GM21737 (cell line): ENCODE measurements at regions not wholly inside any gene's neighbourhood (a gene's known extent, or its start where the extent isn't known, plus 50 kb on each side); places are given as distances from the start of the nearest gene placed in this dataset.
"Not testable (repeated sequence)": the region's sequence is repeated elsewhere in the genome, so short reads cannot be mapped to it uniquely, and the experiment has no call there.

Experiments used
- ATAC-seq: cut with Tn5 transposase; IDR thresholded peaks from one replicate; pipeline ENCODE4 v1.9.1; 2021; ENCODE audit warnings: mild to moderate bottlenecking, moderate library complexity; ENCODE audit not compliant: unreplicated experiment

GRCh38 chr2:144937910-144938709 lies 418.2 kb upstream of the ZEB2 start:
- no peak for ATAC-seq

GRCh38 chr2:144937066-144937465 lies 417.1 kb upstream of the ZEB2 start:
- no peak for ATAC-seq

DNA sequence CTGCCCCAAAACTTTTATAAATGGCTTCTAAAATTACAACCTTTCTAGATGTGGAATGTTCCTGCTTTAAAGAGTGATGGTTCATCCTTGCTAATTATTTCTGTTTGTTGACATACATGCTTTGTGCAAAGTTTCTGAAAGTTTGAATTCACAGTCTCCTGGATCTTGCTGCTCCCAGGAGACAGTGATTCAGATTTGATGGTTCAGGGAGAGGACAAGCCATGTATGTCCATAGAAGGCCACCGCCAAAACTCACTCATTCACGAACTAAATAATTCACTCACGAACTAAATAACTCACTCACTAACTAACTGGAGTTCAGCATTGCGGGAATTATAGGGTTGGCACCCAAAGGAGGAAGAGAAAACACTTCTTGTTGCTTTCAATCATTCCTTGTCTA lies 416.5 kb upstream of the ZEB2 start:
- ATAC-seq, result no peak

DNA sequence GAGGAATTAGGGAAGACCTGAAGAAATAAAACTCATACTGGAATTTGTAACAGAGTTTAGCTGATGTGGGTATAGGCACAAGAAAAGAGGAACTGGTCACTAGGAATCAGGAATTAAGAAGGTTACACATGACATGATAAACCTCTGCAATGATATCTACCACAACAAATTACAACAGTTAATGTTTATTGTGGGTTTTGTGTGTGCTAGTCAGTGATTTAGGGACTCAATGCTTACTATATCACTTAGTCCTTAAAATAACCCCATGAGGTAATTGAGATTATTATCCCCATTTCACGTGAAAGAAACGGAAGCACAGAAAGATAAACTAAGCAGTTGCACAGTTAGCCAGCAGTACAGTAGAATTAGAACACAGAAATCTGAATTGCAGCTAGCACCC lies 415.8 kb upstream of the ZEB2 start:
- ATAC-seq, result no peak

GRCh38 chr2:144935191-144935590 lies 415.3 kb upstream of the ZEB2 start:
- ATAC-seq, result no peak

DNA sequence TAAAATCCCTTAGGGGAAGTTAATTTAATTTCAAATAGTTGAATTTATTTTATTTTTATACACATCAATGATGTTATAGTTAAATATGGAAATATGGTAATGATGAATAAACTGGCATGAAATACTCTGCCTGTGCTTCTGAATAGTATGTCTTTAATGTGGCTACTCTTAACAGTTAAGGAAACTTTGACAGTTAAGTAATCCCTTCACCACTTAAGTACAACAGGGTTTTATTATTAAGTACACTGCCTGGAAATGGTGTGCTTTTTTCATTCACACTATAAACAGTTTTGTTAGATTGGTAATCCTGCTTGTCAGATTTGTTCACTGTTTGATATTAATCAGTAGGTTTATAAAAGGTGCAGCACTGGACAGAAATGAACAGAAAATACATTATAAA lies 412.0 kb upstream of the ZEB2 start:
- no peak for ATAC-seq

- no peak for ATAC-seq
These were observed 411.6 kb upstream of the ZEB2 start for GRCh38 chr2:144931480-144931879.

DNA sequence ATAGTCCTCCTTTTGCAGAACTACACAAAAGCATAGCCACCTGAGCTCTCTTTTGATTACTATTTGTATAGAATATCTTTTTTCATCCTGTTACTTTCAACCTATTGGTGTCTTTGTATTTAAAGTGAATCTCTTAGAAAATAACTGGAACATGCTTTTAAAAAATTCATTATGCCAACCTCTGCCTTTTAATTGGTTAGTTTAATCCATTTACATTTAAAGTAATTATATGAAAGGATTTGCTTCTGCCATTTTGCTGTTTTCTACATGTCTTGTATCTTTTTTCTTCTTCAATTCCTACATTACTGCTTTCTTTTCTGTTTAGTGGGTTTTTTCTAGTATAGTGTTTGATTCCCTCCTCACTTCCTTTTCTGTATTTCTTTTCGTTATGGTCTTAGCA lies 407.5 kb upstream of the ZEB2 start:
- no peak for ATAC-seq

- no peak for ATAC-seq
These were observed 406.0 kb upstream of the ZEB2 start for GRCh38 chr2:144925886-144926285.

- no peak for ATAC-seq
These were observed 404.9 kb upstream of the ZEB2 start for GRCh38 chr2:144924827-144925226.

DNA sequence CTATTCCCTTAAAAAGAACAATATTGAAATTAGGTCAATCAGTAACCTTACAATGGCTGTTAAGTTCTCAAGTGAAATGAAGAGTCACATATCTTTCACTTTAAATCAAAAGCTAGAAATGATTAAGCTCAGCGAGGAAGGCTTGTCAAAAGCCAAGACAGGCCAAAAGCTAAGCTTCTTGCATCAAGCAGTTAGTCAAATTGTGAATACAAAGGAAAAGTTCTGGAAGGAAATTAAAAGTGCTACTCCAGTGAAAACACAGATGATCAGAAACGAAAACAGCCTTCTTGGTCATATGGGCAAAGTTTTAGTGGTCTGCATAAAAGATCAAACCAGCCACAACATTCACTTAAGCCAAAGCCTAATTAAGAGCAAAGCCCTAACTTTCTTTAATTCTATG lies 402.6 kb upstream of the ZEB2 start:
- ATAC-seq, result no peak

GRCh38 chr2:144920755-144921530 lies 401.0 kb upstream of the ZEB2 start:
- no peak for ATAC-seq

DNA sequence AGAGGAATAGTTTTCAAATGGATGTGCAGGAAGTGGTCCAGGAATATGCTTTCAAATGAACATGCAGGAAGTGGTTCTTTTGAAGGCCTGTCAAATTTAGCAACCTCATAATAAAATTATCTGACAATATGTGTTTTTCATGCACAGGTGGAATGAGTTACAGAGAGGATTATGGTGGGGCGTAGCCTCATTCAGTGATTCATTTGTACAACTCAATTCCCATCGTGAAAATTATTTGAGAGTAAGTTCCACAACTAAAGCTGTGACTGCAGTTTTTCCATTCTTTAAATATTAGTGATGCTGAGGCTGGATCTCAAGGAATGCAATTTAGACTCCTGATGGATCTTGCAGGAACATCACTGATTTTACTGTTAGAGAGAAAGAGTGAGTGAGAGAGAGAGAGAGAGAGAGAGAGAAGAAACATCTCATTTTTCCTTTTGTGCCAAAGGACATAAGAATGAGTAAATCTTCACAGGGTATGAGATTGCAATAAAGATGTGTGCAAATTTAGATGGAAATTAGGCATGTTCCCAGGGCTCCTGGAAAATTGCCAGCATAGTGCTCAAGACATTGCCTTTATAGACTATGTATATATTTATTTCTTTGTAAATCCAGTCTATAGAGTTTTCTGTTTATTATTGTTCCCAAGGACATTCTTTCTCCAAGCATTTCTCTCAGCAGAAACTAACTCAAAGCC lies 394.9 kb upstream of the ZEB2 start:
- no peak for ATAC-seq

- ATAC-seq, result no peak
These were observed 394.2 kb upstream of the ZEB2 start for GRCh38 chr2:144914113-144914512.

GRCh38 chr2:144912206-144912605 lies 392.3 kb upstream of the ZEB2 start:
- no peak for ATAC-seq

DNA sequence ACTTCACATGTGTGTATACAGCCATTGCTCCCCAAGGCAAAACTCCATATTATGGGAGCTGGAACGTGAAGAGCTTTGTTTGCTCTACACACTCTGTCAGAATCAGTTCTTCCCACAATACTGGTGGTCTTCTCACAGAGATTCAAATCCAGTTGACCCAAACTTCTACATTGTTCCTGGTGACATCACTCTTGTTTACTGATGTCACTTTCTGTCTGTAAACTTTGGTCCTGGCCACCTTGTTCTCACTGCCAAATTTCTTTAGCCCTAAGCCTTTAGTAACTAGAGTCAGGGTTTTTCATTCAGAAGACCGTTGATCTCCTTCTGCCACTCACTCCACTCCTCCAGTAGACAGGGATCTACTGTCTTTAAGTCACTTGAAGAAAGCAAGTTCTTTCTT lies 386.0 kb upstream of the ZEB2 start:
- no peak for ATAC-seq

GRCh38 chr2:144904612-144905011 lies 384.7 kb upstream of the ZEB2 start:
- ATAC-seq, result no peak

GRCh38 chr2:144903045-144903444 lies 383.1 kb upstream of the ZEB2 start:
- not testable (repeated sequence) for ATAC-seq

- not testable (repeated sequence) for ATAC-seq
These were observed 381.5 kb upstream of the ZEB2 start for GRCh38 chr2:144901386-144901785.

- no peak for ATAC-seq
These were observed 376.4 kb upstream of the ZEB2 start for GRCh38 chr2:144896341-144896740.
